HCT116 (cell line): ENCODE measurements at regions not wholly inside any gene's neighbourhood (a gene's known extent, or its start where the extent isn't known, plus 50 kb on each side); places are given as distances from the start of the nearest gene placed in this dataset.

Experiments
- CTCF ChIP-seq, 3 experiments: fragments of 200-600 bp in 1 of 3; sonication (generic) in 1 of 3; IDR thresholded peaks in 2 of 3; conservative IDR thresholded peaks in 1 of 3; 2 replicates each; pipeline ENCODE4 v1.5.1; 2012 to 2017; ENCODE audit warnings: low read depth in 2 of 3, low read length in 2 of 3, antibody characterized with exemption in 1 of 3, borderline replicate concordance in 1 of 3, control low read depth in 1 of 3, mild to moderate bottlenecking in 1 of 3, mixed read lengths in 1 of 3, mixed run types in 1 of 3, moderate library complexity in 1 of 3; ENCODE audit not compliant: insufficient read depth in 1 of 3
- EZH2 ChIP-seq: fragments of 200-600 bp; sonication (generic); IDR thresholded peaks from 2 replicates; pipeline ENCODE4 v1.6.1; 2017; ENCODE audit warnings: antibody characterized with exemption, mixed run types
- EZH2phosphoT487 ChIP-seq: fragments of 200-600 bp; IDR thresholded peaks from 2 replicates; pipeline ENCODE4 v1.6.1; 2018; ENCODE audit warnings: antibody characterized with exemption, borderline replicate concordance
- JUND ChIP-seq: IDR thresholded peaks from 2 replicates; pipeline ENCODE4 v1.6.1; 2012
- POLR2A ChIP-seq: IDR thresholded peaks from 2 replicates; pipeline ENCODE4 v1.7.0; 2011; ENCODE audit warnings: borderline replicate concordance; ENCODE audit not compliant: insufficient read depth, insufficient read length; ENCODE audit errors: extremely low read depth
- POLR2AphosphoS5 ChIP-seq: IDR thresholded peaks from 2 replicates; pipeline ENCODE4 v1.6.1; 2011; ENCODE audit warnings: mild to moderate bottlenecking, low read depth, low read length, moderate library complexity
- SIN3A ChIP-seq: IDR thresholded peaks from 2 replicates; pipeline ENCODE4 v1.6.1; 2012; ENCODE audit warnings: low read depth
- SRF ChIP-seq: IDR thresholded peaks from 2 replicates; pipeline ENCODE4 v1.6.1; 2012; ENCODE audit warnings: low read depth
- YY1 ChIP-seq: IDR thresholded peaks from 2 replicates; pipeline ENCODE4 v1.6.1; 2011; ENCODE audit warnings: low read length, low read depth, moderate library complexity, mild to moderate bottlenecking; ENCODE audit not compliant: insufficient replicate concordance; ENCODE audit errors: extremely low read depth
- ZNF274 ChIP-seq: fragments of 200-500 bp; sonication (Bioruptor generic); IDR thresholded peaks from 2 replicates; pipeline ENCODE4 v1.6.1; 2014; ENCODE audit warnings: mild to moderate bottlenecking, low read depth, low read length, inconsistent platforms
- TF ChIP-seq, protein P1 (sequence below): IDR thresholded peaks from 2 replicates; pipeline ENCODE4 v1.6.1; 2012
- TF ChIP-seq, protein P2 (sequence below): IDR thresholded peaks from 2 replicates; pipeline ENCODE4 v1.6.1; 2012; ENCODE audit warnings: low read depth

GRCh38 chr15:95600884-95601283 is 729.6 kb upstream of the NR2F2 start:
- TF ChIP-seq, protein P1, sequence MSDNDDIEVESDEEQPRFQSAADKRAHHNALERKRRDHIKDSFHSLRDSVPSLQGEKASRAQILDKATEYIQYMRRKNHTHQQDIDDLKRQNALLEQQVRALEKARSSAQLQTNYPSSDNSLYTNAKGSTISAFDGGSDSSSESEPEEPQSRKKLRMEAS: no peak
- TF ChIP-seq EZH2 (no peak), ZNF274 (no peak), EZH2phosphoT487 (no peak), CTCF (IDR thresholded peaks at IDR 0.05 in 2 of 3, conservative IDR thresholded peaks at IDR 0.05 in 1 of 3; ENCODE audit: borderline replicate concordance in 1 of 3, insufficient read depth in 1 of 3, low read depth in 2 of 3, low read length in 2 of 3) (no peak), POLR2AphosphoS5 (no peak), POLR2A (no peak), SIN3A (no peak), YY1 (no peak), JUND (no peak), SRF (no peak)
- TF ChIP-seq, protein P2, sequence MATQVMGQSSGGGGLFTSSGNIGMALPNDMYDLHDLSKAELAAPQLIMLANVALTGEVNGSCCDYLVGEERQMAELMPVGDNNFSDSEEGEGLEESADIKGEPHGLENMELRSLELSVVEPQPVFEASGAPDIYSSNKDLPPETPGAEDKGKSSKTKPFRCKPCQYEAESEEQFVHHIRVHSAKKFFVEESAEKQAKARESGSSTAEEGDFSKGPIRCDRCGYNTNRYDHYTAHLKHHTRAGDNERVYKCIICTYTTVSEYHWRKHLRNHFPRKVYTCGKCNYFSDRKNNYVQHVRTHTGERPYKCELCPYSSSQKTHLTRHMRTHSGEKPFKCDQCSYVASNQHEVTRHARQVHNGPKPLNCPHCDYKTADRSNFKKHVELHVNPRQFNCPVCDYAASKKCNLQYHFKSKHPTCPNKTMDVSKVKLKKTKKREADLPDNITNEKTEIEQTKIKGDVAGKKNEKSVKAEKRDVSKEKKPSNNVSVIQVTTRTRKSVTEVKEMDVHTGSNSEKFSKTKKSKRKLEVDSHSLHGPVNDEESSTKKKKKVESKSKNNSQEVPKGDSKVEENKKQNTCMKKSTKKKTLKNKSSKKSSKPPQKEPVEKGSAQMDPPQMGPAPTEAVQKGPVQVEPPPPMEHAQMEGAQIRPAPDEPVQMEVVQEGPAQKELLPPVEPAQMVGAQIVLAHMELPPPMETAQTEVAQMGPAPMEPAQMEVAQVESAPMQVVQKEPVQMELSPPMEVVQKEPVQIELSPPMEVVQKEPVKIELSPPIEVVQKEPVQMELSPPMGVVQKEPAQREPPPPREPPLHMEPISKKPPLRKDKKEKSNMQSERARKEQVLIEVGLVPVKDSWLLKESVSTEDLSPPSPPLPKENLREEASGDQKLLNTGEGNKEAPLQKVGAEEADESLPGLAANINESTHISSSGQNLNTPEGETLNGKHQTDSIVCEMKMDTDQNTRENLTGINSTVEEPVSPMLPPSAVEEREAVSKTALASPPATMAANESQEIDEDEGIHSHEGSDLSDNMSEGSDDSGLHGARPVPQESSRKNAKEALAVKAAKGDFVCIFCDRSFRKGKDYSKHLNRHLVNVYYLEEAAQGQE: no peak
